ENCODE measurements at regions not wholly inside any gene's neighbourhood (a gene's known extent, or its start where the extent isn't known, plus 50 kb on each side); places are given as distances from the start of the nearest gene placed in this dataset.

DNA sequence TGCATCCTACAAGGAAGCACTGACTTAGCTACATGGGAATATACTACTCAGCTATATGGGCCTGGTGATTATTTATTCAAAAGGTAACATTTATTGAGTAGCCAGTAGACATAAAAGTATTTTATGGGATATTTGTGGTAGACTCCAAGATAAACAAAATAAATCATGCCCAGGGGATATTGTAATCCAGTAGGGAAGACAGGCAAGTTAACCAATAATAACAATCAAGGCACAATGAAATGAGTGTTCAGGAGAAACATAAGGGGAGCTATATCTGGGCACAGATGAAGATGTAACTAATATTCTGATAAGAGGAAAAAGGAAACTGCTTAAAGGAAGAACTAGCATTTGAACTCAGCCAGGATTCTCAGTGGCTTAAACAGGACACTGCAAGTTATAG lies 161.4 kb upstream of the MTNR1B start:
- Histone ChIP-seq H3K4me3 (no peak overlapping the region), H3K36me3 (no peaks in the 10 kb centered on the region), H3K4me1 (peaks cover 0 to 3% (median 0%) of the 10 kb centered on the region in 4 donors), H3K27ac (no peak overlapping the region), H3K27me3 (no peaks in the 10 kb centered on the region), H3K9me3 (no peaks in the 10 kb centered on the region)
- DNase-seq (ENCODE audit: low spot score in 2 of 2), result no peak
- no peak for TF ChIP-seq EP300 (IDR thresholded peaks at IDR 0.05)
- TF ChIP-seq POLR2A (IDR thresholded peaks at IDR 0.05), result no peak
- TF ChIP-seq, protein P1, sequence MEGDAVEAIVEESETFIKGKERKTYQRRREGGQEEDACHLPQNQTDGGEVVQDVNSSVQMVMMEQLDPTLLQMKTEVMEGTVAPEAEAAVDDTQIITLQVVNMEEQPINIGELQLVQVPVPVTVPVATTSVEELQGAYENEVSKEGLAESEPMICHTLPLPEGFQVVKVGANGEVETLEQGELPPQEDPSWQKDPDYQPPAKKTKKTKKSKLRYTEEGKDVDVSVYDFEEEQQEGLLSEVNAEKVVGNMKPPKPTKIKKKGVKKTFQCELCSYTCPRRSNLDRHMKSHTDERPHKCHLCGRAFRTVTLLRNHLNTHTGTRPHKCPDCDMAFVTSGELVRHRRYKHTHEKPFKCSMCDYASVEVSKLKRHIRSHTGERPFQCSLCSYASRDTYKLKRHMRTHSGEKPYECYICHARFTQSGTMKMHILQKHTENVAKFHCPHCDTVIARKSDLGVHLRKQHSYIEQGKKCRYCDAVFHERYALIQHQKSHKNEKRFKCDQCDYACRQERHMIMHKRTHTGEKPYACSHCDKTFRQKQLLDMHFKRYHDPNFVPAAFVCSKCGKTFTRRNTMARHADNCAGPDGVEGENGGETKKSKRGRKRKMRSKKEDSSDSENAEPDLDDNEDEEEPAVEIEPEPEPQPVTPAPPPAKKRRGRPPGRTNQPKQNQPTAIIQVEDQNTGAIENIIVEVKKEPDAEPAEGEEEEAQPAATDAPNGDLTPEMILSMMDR (IDR thresholded peaks at IDR 0.05), result no peak

DNA sequence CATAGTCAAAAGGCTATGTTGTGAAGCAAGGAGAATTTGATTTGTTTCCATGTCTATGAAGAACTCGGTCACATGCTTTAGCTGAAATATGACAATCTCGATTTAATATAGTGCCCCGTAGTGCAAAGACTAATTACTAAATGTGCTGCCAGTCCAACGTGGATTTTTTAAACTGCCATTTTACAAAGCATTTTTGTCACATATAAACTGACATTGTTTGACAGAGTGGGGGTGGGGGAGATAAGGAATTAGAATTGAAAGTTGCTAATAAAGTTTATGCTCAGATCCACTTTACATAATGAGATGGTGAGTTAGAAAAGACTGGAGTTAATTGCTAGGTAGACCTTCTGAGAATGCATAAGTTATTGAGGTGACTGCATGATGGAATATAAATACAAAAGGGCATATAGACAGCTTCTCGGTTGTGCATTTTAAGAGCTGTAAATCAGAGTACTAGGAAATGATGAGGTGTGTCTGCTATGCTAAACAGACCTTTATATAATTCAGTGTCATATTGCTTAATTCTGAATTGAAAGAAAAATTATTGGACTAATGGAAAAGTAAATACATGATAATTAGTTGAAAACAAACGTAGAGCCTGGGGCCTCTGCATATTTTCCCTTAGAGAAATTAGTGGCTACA lies 158.9 kb upstream of the MTNR1B start:
- Histone ChIP-seq H3K4me1 (no peaks in the 10 kb centered on the region), H3K27me3 (no peaks in the 10 kb centered on the region), H3K36me3 (no peaks in the 10 kb centered on the region), H3K27ac (no peak overlapping the region), H3K9me3 (no peaks in the 10 kb centered on the region), H3K4me3 (no peak overlapping the region)
- WGBS, 2 donors, result 69 to 73% methylated on average over 6 of the region's 6 CpGs
- TF ChIP-seq EP300 (IDR thresholded peaks at IDR 0.05) (no peak), POLR2A (IDR thresholded peaks at IDR 0.05) (no peak)
- TF ChIP-seq, protein P1 (IDR thresholded peaks at IDR 0.05), result no peak
- DNase-seq (ENCODE audit: low spot score in 2 of 2), result no peak

DNA sequence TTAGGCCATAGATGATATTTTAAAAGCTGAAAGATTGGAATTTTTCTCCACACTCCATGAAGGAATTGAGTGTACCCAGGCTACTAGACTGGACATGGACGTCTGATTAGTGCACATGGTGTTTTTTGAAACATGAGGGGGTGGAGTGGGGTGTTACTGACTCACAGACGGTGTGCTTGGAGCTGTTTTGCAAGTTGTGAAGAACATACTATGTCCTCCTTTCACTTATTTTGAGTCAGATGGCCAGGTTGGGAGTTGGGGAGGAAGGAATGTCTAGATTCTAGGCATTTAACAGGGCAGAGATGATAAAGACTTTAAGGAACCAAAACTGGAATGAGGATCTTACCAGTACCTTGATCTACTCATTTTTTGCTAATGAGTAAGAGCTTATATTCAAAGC lies 158.1 kb upstream of the MTNR1B start:
- Histone ChIP-seq H3K27ac (no peak overlapping the region), H3K4me3 (no peak overlapping the region), H3K36me3 (no peaks in the 10 kb centered on the region), H3K9me3 (no peaks in the 10 kb centered on the region), H3K4me1 (no peaks in the 10 kb centered on the region), H3K27me3 (no peaks in the 10 kb centered on the region)
- DNase-seq (ENCODE audit: low spot score in 2 of 2), result no peak
- 40 to 45% methylated on average over 2 of the region's 2 CpGs for WGBS, 2 donors
- TF ChIP-seq POLR2A (IDR thresholded peaks at IDR 0.05) (no peak), EP300 (IDR thresholded peaks at IDR 0.05) (no peak)
- TF ChIP-seq, protein P1 (IDR thresholded peaks at IDR 0.05), result no peak

DNA sequence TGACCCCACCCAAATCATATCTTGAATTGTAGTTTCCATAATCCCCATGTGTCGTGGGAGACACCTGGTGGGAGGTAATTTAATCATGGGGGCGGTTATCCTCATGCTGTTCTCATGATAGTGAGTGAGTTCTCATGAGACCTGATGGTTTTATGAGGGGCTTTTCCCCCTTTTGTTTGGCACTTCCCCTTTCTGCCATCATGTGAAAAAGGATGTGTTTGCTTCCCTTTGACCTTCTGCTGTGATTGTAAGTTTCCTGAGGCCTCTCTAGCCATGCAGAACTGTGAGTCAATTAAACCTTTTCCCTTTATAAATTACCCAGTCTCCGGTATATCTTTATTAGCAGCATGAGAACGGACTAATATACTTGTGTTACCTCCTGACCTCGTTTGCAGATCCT lies 156.6 kb upstream of the MTNR1B start:
- Histone ChIP-seq H3K4me3 (no peak overlapping the region), H3K4me1 (no peaks in the 10 kb centered on the region), H3K36me3 (no peaks in the 10 kb centered on the region), H3K27me3 (no peaks in the 10 kb centered on the region), H3K27ac (no peak overlapping the region), H3K9me3 (no peaks in the 10 kb centered on the region)
- no peak for DNase-seq (ENCODE audit: low spot score in 2 of 2)
- 75 to 77% methylated on average over 5 of the region's 5 CpGs for WGBS, 2 donors
- TF ChIP-seq, protein P1 (IDR thresholded peaks at IDR 0.05), result no peak
- no peak for TF ChIP-seq EP300 (IDR thresholded peaks at IDR 0.05)

DNA sequence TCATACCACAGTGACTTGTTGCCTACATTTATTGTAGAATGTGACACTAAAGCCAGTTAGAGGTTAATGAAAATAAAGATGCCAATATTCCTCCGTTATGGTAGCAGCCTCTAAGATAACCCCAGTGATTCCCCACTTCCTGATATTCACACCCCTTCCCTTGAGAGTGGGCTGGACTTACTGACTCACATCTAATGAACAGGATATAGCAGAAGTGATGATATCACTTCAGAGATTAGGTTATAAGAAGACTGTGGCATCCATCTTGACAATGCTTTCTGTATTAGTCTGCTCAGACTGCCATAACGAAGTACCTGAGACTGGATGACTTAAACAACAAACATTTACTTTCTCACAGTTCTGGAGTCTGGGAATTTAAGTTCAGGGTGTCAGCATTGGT lies 149.6 kb upstream of the MTNR1B start:
- TF ChIP-seq EP300 (IDR thresholded peaks at IDR 0.05) (no peak), POLR2A (IDR thresholded peaks at IDR 0.05) (no peak)
- TF ChIP-seq, protein P1 (IDR thresholded peaks at IDR 0.05), result no peak
- no peaks in the 10 kb centered on the region for H3K36me3 ChIP-seq
- H3K27me3 ChIP-seq, result no peaks in the 10 kb centered on the region
- H3K4me1 ChIP-seq, result no peaks in the 10 kb centered on the region
- no peak overlapping the region for H3K4me3 ChIP-seq
- no peak for DNase-seq (ENCODE audit: low spot score in 2 of 2)
- H3K9me3 ChIP-seq, result no peaks in the 10 kb centered on the region
- no peak overlapping the region for H3K27ac ChIP-seq
- WGBS, 2 donors, result 72 to 87% methylated on average over 2 of the region's 2 CpGs
